SK-N-SH (cell line): ENCODE measurements at regions not wholly inside any gene's neighbourhood (a gene's known extent, or its start where the extent isn't known, plus 50 kb on each side); places are given as distances from the start of the nearest gene placed in this dataset.
"Not testable (repeated sequence)": the region's sequence is repeated elsewhere in the genome, so short reads cannot be mapped to it uniquely, and the experiment has no call there.

Source experiments
- CTCF ChIA-PET: fragments of 300-600, 350-600 bp; formaldehyde crosslinking; extraction: SDS; loops from one replicate; lab custom pipeline; 2021; lab: Yijun Ruan, JAX
- POLR2A ChIA-PET: fragments of 350-600 bp; sonication (Branson Sonifier 250); formaldehyde crosslinking; extraction: SDS; loops from one replicate; lab custom pipeline; 2020; ENCODE audit warnings: antibody characterized with exemption, inconsistent platforms; lab: Yijun Ruan, JAX
- DNase-seq: peaks from one replicate; pipeline ENCODE4 v3.0.0; 2012
- H2AFZ ChIP-seq: fragments of 200-600 bp; sonication (generic); 2 replicates; pipeline ENCODE4 v1.8.1; 2016; ENCODE audit warnings: antibody characterized with exemption, mild to moderate bottlenecking, low read depth
- H3F3A ChIP-seq: fragments of 200-600 bp; sonication (generic); replicated peaks from 2 replicates; pipeline ENCODE3; 2016; ENCODE audit warnings: antibody characterized with exemption, mild to moderate bottlenecking; ENCODE audit not compliant: insufficient read depth
- H3K27ac ChIP-seq, 2 experiments: fragments of 200-500 bp in 1 of 2; fragments of 200-600 bp in 1 of 2; sonication (Bioruptor generic) in 1 of 2; sonication (generic), shearing (Covaris generic) in 1 of 2; 2 replicates each; pipeline versions ENCODE4 v1.5.1 to v1.6.1; 2014 to 2016; ENCODE audit warnings: low read depth in 2 of 2, inconsistent platforms in 1 of 2, low read length in 1 of 2, mild to moderate bottlenecking in 1 of 2, mixed read lengths in 1 of 2
- H3K27me3 ChIP-seq: fragments of 200-600 bp; sonication (generic), shearing (Covaris generic); 2 replicates; pipeline ENCODE4 v1.6.1; 2016; ENCODE audit warnings: mixed run types; ENCODE audit not compliant: insufficient read depth
- H3K36me3 ChIP-seq, 2 experiments: fragments of 200-500 bp in 1 of 2; fragments of 200-600 bp in 1 of 2; sonication (Bioruptor generic) in 1 of 2; sonication (generic) in 1 of 2; replicated peaks in 1 of 2; 2 replicates each; pipeline versions ENCODE3 to v1.5.1; 2014 to 2016; ENCODE audit warnings: low read length in 1 of 2, mild to moderate bottlenecking in 1 of 2; ENCODE audit not compliant: insufficient read depth in 2 of 2, control insufficient read depth in 1 of 2
- H3K4me1 ChIP-seq, 2 experiments: fragments of 200-500 bp in 1 of 2; fragments of 200-600 bp in 1 of 2; sonication (Bioruptor generic) in 1 of 2; sonication (generic), shearing (Covaris generic) in 1 of 2; 2 replicates each; pipeline versions ENCODE4 v1.5.1 to v1.6.1; 2014 to 2016; ENCODE audit warnings: low read depth in 1 of 2, low read length in 1 of 2, mixed run types in 1 of 2; ENCODE audit not compliant: insufficient read depth in 2 of 2, control insufficient read depth in 1 of 2
- H3K4me2 ChIP-seq: fragments of 200-600 bp; sonication (generic), shearing (Covaris generic); 2 replicates; pipeline ENCODE4 v1.6.1; 2017; ENCODE audit warnings: mixed run types
- H3K4me3 ChIP-seq, 2 experiments: fragments of 200-500 bp in 1 of 2; fragments of 200-600 bp in 1 of 2; sonication (Bioruptor generic) in 1 of 2; sonication (generic), shearing (Covaris generic) in 1 of 2; 2 replicates each; pipeline versions ENCODE4 v1.5.1 to v1.8.1; 2014 to 2016; ENCODE audit warnings: low read depth in 2 of 2, inconsistent platforms in 1 of 2, low read length in 1 of 2, mild to moderate bottlenecking in 1 of 2, mixed read lengths in 1 of 2, moderate library complexity in 1 of 2
- H3K79me2 ChIP-seq: fragments of 200-600 bp; sonication (generic); 2 replicates; pipeline ENCODE4 v1.8.1; 2017; ENCODE audit warnings: mild to moderate bottlenecking; ENCODE audit not compliant: insufficient read depth
- H3K9ac ChIP-seq: fragments of 200-600 bp; sonication (generic); 2 replicates; pipeline ENCODE4 v1.6.1; 2017; ENCODE audit warnings: mixed run types
- H3K9me2 ChIP-seq: fragments of 200-600 bp; sonication (generic); 2 replicates; pipeline ENCODE4 v1.6.1; 2017; ENCODE audit warnings: mixed run types
- H3K9me3 ChIP-seq: fragments of 200-600 bp; sonication (generic); 2 replicates; pipeline ENCODE4 v1.6.1; 2017; ENCODE audit warnings: mixed run types, mild to moderate bottlenecking, moderate library complexity
- H4K20me1 ChIP-seq: fragments of 200-600 bp; sonication (generic); 2 replicates; pipeline ENCODE4 v1.6.1; 2017; ENCODE audit warnings: mild to moderate bottlenecking, mixed run types; ENCODE audit not compliant: insufficient read depth
- EP300 ChIP-seq, 2 experiments: IDR thresholded peaks; 2 replicates each; pipeline versions ENCODE4 v1.4.0 to v1.6.1; 2012; ENCODE audit warnings: borderline replicate concordance in 1 of 2, low read depth in 1 of 2, low read length in 1 of 2
- EZH2phosphoT487 ChIP-seq: fragments of 200-600 bp; sonication (generic); IDR thresholded peaks from 2 replicates; pipeline ENCODE4 v1.6.1; 2017; ENCODE audit warnings: low read depth, mixed run types, mild to moderate bottlenecking, antibody characterized with exemption, moderate library complexity, borderline replicate concordance
- FOXM1 ChIP-seq: IDR thresholded peaks from 2 replicates; pipeline ENCODE4 v1.4.0; 2012; ENCODE audit warnings: low read depth, mild to moderate bottlenecking
- GABPA ChIP-seq: IDR thresholded peaks from 2 replicates; pipeline ENCODE4 v1.4.0; 2012; ENCODE audit warnings: low read depth, mild to moderate bottlenecking
- JUND ChIP-seq: IDR thresholded peaks from 2 replicates; pipeline ENCODE4 v1.4.0; 2012
- MAX ChIP-seq: IDR thresholded peaks from 2 replicates; pipeline ENCODE4 v1.4.0; 2012; ENCODE audit warnings: low read depth
- RCOR1 ChIP-seq: fragments of 150-350 bp; IDR thresholded peaks from 2 replicates; pipeline ENCODE4 v1.6.1; 2017; ENCODE audit warnings: antibody characterized with exemption, low read length
- RXRA ChIP-seq: IDR thresholded peaks from 2 replicates; pipeline ENCODE4 v1.4.0; 2012; ENCODE audit warnings: low read depth, mild to moderate bottlenecking, borderline replicate concordance
- SIN3A ChIP-seq: IDR thresholded peaks from 2 replicates; pipeline ENCODE4 v1.6.1; 2012; ENCODE audit warnings: low read depth, mild to moderate bottlenecking, low read length, moderate library complexity, borderline replicate concordance
- USF2 ChIP-seq: fragments of 150-350 bp; IDR thresholded peaks from 2 replicates; pipeline ENCODE4 v1.6.1; 2017; ENCODE audit warnings: antibody characterized with exemption, low read length, low read depth, borderline replicate concordance
- WGBS: methylation state at CpG from one replicate; pipeline ENCODE4 v1.1.6; 2017; ENCODE audit warnings: low lambda C conversion rate; 5-methylcytosine and 5-hydroxymethylcytosine counted together
- TF ChIP-seq, protein P1 (sequence below): fragments of 200-600 bp; sonication (generic); IDR thresholded peaks from 2 replicates; pipeline ENCODE4 v1.6.1; 2017; ENCODE audit warnings: antibody characterized with exemption, mild to moderate bottlenecking, moderate library complexity
- TF ChIP-seq, protein P2 (sequence below): IDR thresholded peaks from 2 replicates; pipeline ENCODE4; 2012

DNA sequence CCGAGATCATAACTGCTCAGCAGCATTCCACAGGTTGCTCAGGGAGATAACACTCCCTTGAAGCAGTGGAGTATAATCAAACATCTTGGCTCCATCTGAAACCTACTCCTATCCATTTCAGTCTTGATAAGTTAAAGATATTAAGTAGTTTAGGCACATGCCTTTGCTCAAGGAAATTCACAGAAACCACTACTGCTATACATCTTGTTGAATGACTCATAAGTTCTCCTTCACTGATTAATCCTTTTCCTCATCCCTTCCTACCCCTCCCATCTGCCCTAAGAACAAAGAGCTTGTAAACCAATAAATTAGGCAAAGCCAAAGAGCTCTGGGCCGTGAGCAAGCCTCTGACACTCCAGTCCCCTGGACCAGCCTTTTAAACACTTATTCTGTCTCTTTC is 196.5 kb upstream of the SSTR1 start:
- H3K4me1 ChIP-seq, POLR2A ChIA-PET, H3K9me2 ChIP-seq, H3K27ac ChIP-seq, CTCF ChIA-PET, H3K9me3 ChIP-seq, H2AFZ ChIP-seq, H4K20me1 ChIP-seq, H3K27me3 ChIP-seq, DNase-seq, H3K36me3 ChIP-seq, H3K79me2 ChIP-seq, H3K4me2 ChIP-seq, H3K9ac ChIP-seq, H3K4me3 ChIP-seq, H3F3A ChIP-seq: not testable (repeated sequence)
- WGBS: 0% methylated on average over 2 of the region's 2 CpGs

GRCh38 chr14:38012056-38012455 is 195.6 kb upstream of the SSTR1 start:
- ChIA-PET POLR2A (no interaction called here), CTCF (no interaction called here)
- Histone ChIP-seq H2AFZ (no peak overlapping the region), H4K20me1 (no peaks in the 10 kb centered on the region), H3K4me2 (no peak overlapping the region), H3F3A (no peaks in the 10 kb centered on the region), H3K27me3 (no peaks in the 10 kb centered on the region), H3K9me2 (no peaks in the 10 kb centered on the region), H3K9me3 (no peaks in the 10 kb centered on the region), H3K9ac (no peak overlapping the region), H3K36me3 (no peaks in the 10 kb centered on the region), H3K4me3 (no peak overlapping the region), H3K79me2 (no peaks in the 10 kb centered on the region), H3K27ac (no peak overlapping the region), H3K4me1 (no peaks in the 10 kb centered on the region)
- no peak for DNase-seq
- TF ChIP-seq JUND: no peak
- no peak for TF ChIP-seq RXRA
- no peak for TF ChIP-seq MAX
- TF ChIP-seq, protein P1, sequence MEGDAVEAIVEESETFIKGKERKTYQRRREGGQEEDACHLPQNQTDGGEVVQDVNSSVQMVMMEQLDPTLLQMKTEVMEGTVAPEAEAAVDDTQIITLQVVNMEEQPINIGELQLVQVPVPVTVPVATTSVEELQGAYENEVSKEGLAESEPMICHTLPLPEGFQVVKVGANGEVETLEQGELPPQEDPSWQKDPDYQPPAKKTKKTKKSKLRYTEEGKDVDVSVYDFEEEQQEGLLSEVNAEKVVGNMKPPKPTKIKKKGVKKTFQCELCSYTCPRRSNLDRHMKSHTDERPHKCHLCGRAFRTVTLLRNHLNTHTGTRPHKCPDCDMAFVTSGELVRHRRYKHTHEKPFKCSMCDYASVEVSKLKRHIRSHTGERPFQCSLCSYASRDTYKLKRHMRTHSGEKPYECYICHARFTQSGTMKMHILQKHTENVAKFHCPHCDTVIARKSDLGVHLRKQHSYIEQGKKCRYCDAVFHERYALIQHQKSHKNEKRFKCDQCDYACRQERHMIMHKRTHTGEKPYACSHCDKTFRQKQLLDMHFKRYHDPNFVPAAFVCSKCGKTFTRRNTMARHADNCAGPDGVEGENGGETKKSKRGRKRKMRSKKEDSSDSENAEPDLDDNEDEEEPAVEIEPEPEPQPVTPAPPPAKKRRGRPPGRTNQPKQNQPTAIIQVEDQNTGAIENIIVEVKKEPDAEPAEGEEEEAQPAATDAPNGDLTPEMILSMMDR: no peak
- no peak for TF ChIP-seq GABPA
- TF ChIP-seq RCOR1: no peak
- TF ChIP-seq EP300 (IDR thresholded peaks at IDR 0.05; ENCODE audit: borderline replicate concordance in 1 of 2, low read depth in 1 of 2, low read length in 1 of 2): no peak
- TF ChIP-seq EZH2phosphoT487: no peak
- TF ChIP-seq, protein P2, sequence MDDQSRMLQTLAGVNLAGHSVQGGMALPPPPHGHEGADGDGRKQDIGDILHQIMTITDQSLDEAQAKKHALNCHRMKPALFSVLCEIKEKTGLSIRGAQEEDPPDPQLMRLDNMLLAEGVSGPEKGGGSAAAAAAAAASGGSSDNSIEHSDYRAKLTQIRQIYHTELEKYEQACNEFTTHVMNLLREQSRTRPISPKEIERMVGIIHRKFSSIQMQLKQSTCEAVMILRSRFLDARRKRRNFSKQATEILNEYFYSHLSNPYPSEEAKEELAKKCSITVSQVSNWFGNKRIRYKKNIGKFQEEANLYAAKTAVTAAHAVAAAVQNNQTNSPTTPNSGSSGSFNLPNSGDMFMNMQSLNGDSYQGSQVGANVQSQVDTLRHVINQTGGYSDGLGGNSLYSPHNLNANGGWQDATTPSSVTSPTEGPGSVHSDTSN: no peak
- no peak for TF ChIP-seq USF2
- TF ChIP-seq FOXM1: no peak
- TF ChIP-seq SIN3A: no peak
